Heart left ventricle (tissue), 13 donors: ENCODE measurements at regions not wholly inside any gene's neighbourhood (a gene's known extent, or its start where the extent isn't known, plus 50 kb on each side); places are given as distances from the start of the nearest gene placed in this dataset.

Source experiments
- CTCF ChIP-seq, 12 donors: fragments of 200-600 bp; sonication (generic) in 4 of 12; IDR thresholded peaks; one replicate each; pipeline versions ENCODE4 v1.5.0 to v1.8.0; 2018 to 2022; ENCODE audit warnings: antibody characterized with exemption in 12 of 12, mild to moderate bottlenecking in 5 of 12
- POLR2A ChIP-seq, 2 donors: fragments of 450-650 bp; IDR thresholded peaks; one replicate each; pipeline ENCODE4 v1.6.1; 2017; ENCODE audit warnings: antibody characterized with exemption in 2 of 2, mild to moderate bottlenecking in 2 of 2, moderate library complexity in 2 of 2
- donor health status: ischemic (EF 13 %, LVEDD 7.1; RV severe dilation, severe dysfunction).
- donor health status: DM: no; HTN: yes; CAD: no.
- donor health status: DM: no; HTN: no; CAD: no.
- donor health status: ischemic (EF 25% LVEDD 6.9; RV normal size, moderate dysfunction).
- donor health status: ischemic (EF 25% LVEDD 5.7; RV mildly dilated, moderate dysfunction).
- donor health status: ischemic (EF 35%, LVEDD 5.7; RV mildly dilated, moderate dysfunction).
- donor health status: nonischemic (EF 11% LVEDD 7.7; RV severe dilation, severe dysfunction).
- donor health status: DM: yes; HTN: yes; CAD: no.
- donor health status: PGD.
- donor health status: ischemic (EF 29% LVEDD 5.4; RV normal size, mild dysfunction).
- donor health status: nonischemic (EF 23%, LVEDD 6.1; RV moderate dilation, normal function).

GRCh38 chr2:58516695-58517094 is 275.6 kb upstream of the FANCL start:
- no peak for TF ChIP-seq CTCF (IDR thresholded peaks at IDR 0.05)
- no peak for TF ChIP-seq POLR2A (IDR thresholded peaks at IDR 0.05)
